GM13976 (cell line): ENCODE measurements at regions not wholly inside any gene's neighbourhood (a gene's known extent, or its start where the extent isn't known, plus 50 kb on each side); places are given as distances from the start of the nearest gene placed in this dataset.
A peak's percentile ranks its signal among the peaks of the same experiment; 100 is the strongest.

Source experiments
- DNase-seq: peaks from one replicate; pipeline ENCODE4 v3.0.0; 2012; ENCODE audit warnings: low spot score
- in situ Hi-C: fragments of 300-500 bp; cut with MboI; formaldehyde crosslinking; loops from one replicate; pipeline ENCODE4 v1.12.0; 2022; ENCODE audit warnings: low sequenced_read_pairs, mixed read lengths, inconsistent platforms; ENCODE audit not compliant: unreplicated experiment
- TF ChIP-seq, protein P1 (sequence below): IDR thresholded peaks from 2 replicates; pipeline ENCODE4 v1.5.1; 2012; ENCODE audit warnings: borderline replicate concordance, mild to moderate bottlenecking; ENCODE audit not compliant: insufficient read depth; ENCODE audit errors: extremely low read depth, missing control alignments, control extremely low read depth

GRCh38 chr1:204746838-204747442 is 61.4 kb upstream of the LRRN2 start:
- in situ Hi-C loops: no loop called here
- TF ChIP-seq, protein P1, sequence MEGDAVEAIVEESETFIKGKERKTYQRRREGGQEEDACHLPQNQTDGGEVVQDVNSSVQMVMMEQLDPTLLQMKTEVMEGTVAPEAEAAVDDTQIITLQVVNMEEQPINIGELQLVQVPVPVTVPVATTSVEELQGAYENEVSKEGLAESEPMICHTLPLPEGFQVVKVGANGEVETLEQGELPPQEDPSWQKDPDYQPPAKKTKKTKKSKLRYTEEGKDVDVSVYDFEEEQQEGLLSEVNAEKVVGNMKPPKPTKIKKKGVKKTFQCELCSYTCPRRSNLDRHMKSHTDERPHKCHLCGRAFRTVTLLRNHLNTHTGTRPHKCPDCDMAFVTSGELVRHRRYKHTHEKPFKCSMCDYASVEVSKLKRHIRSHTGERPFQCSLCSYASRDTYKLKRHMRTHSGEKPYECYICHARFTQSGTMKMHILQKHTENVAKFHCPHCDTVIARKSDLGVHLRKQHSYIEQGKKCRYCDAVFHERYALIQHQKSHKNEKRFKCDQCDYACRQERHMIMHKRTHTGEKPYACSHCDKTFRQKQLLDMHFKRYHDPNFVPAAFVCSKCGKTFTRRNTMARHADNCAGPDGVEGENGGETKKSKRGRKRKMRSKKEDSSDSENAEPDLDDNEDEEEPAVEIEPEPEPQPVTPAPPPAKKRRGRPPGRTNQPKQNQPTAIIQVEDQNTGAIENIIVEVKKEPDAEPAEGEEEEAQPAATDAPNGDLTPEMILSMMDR: peak; percentile 91
- peak; percentile 54 for DNase-seq

GRCh38 chr1:204751480-204751879 is 65.9 kb upstream of the LRRN2 start:
- TF ChIP-seq, protein P1: no peak
- in situ Hi-C loops: no loop called here
- no peak for DNase-seq

DNA sequence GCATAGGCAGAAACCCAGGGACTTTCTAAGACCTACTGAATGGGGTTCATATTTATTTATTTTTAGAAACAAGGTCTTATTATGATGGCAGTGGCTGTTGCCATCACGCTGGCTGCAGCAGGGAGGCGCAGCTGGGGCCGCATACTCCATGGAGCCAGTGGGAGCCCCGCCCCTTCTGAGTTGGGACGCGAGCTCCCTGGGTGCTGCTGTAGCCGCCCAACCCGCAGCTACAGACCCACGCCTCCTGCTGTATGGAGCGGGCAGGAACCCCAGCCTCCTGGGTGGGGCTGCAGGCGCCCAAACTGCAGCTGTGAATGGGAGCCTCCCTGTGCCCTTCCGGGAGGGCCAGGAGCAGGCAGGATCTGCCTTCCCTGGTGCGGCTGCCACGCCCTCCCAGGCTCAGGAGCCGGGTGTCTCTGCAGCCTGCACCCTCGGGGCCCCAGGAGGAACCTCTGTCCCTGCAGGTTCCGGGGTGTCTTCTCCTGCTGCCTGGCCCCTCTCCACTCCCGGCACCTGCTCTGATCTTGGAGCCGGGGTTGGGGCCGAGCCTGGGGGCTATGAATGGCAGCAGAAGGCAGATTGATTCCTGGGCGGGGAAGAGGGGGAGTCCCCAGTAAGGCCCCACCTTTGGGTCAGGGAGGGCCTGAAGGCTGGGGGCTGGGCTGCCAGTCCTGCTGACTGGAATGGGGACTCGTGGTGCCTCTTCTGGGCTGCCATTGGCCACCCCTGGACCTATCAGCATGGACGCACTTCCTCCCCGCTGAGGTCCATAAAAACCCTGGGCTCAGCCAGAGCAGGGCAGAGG is 66.5 kb upstream of the LRRN2 start:
- TF ChIP-seq, protein P1: no peak
- in situ Hi-C loops: no loop called here
- DNase-seq: no peak

GRCh38 chr1:204752688-204753040 is 67.1 kb upstream of the LRRN2 start:
- in situ Hi-C loops: no loop called here
- no peak for DNase-seq
- TF ChIP-seq, protein P1: no peak

DNA sequence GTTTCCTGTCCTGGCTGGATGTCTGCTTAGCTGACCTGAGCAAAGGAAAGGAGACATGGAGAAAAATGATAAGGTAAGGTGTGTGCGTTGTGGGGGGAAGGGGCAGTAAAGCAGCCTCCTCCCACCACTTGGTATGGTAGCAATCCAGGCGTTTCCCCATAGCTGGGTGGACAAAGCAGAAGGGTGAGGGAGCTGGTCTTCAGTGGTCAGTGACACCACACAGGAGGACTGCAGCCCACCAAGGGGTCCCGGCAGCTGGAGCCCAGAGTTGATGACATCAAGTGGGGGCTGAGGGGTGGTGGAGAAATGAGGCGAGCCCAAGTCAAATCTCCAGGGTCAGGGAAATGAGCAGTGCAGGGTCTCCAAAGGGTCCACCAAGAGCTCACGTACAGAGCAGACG is 69.3 kb upstream of the LRRN2 start:
- DNase-seq: no peak
- TF ChIP-seq, protein P1: no peak
- in situ Hi-C loops: no loop called here

DNA sequence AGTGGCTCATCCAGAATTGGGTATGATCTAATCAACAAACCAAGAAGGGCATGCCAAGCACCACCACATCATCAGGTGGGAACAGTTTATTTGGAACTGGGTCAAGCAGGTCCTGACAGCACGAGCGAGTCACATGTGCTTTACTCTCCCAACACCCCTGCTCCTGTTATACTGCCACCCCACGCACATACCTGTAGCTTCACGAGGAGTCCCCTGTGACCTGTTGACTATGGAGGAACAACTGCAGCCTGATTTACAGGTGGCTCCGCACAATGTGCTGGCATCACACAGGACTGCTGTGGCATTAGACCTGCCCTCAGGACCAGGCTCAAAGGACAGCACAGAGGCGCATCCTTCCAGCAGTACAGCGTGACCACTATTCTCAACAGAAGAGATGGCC is 70.8 kb upstream of the LRRN2 start:
- no peak for DNase-seq
- in situ Hi-C loops: no loop called here
- TF ChIP-seq, protein P1: no peak
